Body of pancreas (tissue), 4 donors: ENCODE measurements at regions not wholly inside any gene's neighbourhood (a gene's known extent, or its start where the extent isn't known, plus 50 kb on each side); places are given as distances from the start of the nearest gene placed in this dataset.

Source experiments
- ATAC-seq: fragments of 150-250 bp; one replicate; pipeline ENCODE4 v1.9.1; 2016
- DNase-seq, 4 donors: peaks; one replicate each; pipeline ENCODE4 v3.0.0-alpha.2; 2019
- H3K27ac ChIP-seq, 4 donors: fragments of 200-600 bp; sonication (generic); 1 replicate in 3 of 4; 2 replicates in 1 of 4; pipeline versions ENCODE4 v1.5.1 to v1.6.1; 2016 to 2019; ENCODE audit warnings: mild to moderate bottlenecking in 1 of 4, mixed read lengths in 1 of 4, moderate library complexity in 1 of 4
- H3K27me3 ChIP-seq, 2 donors: fragments of 200-600 bp; sonication (generic); one replicate each; pipeline ENCODE4 v1.6.0; 2016; ENCODE audit warnings: mild to moderate bottlenecking in 1 of 2
- H3K36me3 ChIP-seq, 2 donors: fragments of 200-600 bp; sonication (generic); replicated peaks in 1 of 2; 2 replicates each; pipeline ENCODE4 v1.5.1; 2016; ENCODE audit warnings: low read depth in 2 of 2; ENCODE audit not compliant: insufficient read depth in 1 of 2
- H3K4me1 ChIP-seq: fragments of 200-600 bp; sonication (generic); one replicate; pipeline ENCODE4 v1.6.0; 2016
- H3K4me3 ChIP-seq, 2 donors: fragments of 200-600 bp; sonication (generic); 1 replicate in 1 of 2; 2 replicates in 1 of 2; pipeline ENCODE4 v1.5.1; 2016 to 2019
- H3K9me3 ChIP-seq, 3 donors: fragments of 200-600 bp; sonication (generic); 1 replicate in 2 of 3; 2 replicates in 1 of 3; pipeline ENCODE4 v1.5.1; 2016
- CTCF ChIP-seq, 7 experiments: fragments of 450-650 bp in 4 of 7; fragments of 200-600 bp in 3 of 7; sonication (generic) in 3 of 7; IDR thresholded peaks; one replicate each; pipeline ENCODE4 v1.5.1; 2016 to 2019; ENCODE audit warnings: antibody characterized with exemption in 7 of 7
- POLR2A ChIP-seq, 3 donors: fragments of 450-650 bp; IDR thresholded peaks; one replicate each; pipeline ENCODE4 v1.6.1; 2016; ENCODE audit warnings: antibody characterized with exemption in 3 of 3, mild to moderate bottlenecking in 2 of 3
- WGBS, 2 donors: methylation state at CpG; one replicate each; pipeline ENCODE4 v1.1.5; 2017; 5-methylcytosine and 5-hydroxymethylcytosine counted together
- intact Hi-C: fragments of 100-400 bp; cut with DNase I; formaldehyde crosslinking; loops from one replicate; pipeline ENCODE4 v1.15.1; 2023

GRCh38 chr12:110992909-110993308, 72.5 kb upstream of the MYL2 start:
- intact Hi-C loops: no loop called here
- Histone ChIP-seq H3K4me3 (no peak overlapping the region), H3K4me1 (no peaks in the 10 kb centered on the region)

GRCh38 chr12:110983811-110984210, 63.4 kb upstream of the MYL2 start:
- H3K27me3 ChIP-seq: no peaks in the 10 kb centered on the region
- H3K4me3 ChIP-seq: no peak overlapping the region
- H3K9me3 ChIP-seq: no peaks in the 10 kb centered on the region
- H3K4me1 ChIP-seq: no peaks in the 10 kb centered on the region
- TF ChIP-seq POLR2A (IDR thresholded peaks at IDR 0.05): no peak
- TF ChIP-seq CTCF (IDR thresholded peaks at IDR 0.05): no peak
- WGBS, 2 donors: 37 to 40% methylated on average over 7 of the region's 7 CpGs
- H3K27ac ChIP-seq: no peak overlapping the region
- ATAC-seq: no peak
- intact Hi-C loops: no loop called here
- DNase-seq: no peak
- H3K36me3 ChIP-seq: no peaks in the 10 kb centered on the region

More at GRCh38 chr12:110992909-110993308, 72.5 kb upstream of the MYL2 start:
- DNase-seq (no peak), ATAC-seq (no peak)
- H3K9me3 ChIP-seq: peaks cover 0 to 4% (median 0%) of the 10 kb centered on the region in 3 donors
- WGBS, 2 donors: 10 to 11% methylated on average over 4 of the region's 4 CpGs
- no peak overlapping the region for H3K27ac ChIP-seq
- no peaks in the 10 kb centered on the region for H3K36me3 ChIP-seq
- no peaks in the 10 kb centered on the region for H3K27me3 ChIP-seq
- TF ChIP-seq POLR2A (IDR thresholded peaks at IDR 0.05): no peak
- no peak for TF ChIP-seq CTCF (IDR thresholded peaks at IDR 0.05)

- WGBS, 2 donors: 56 to 57% methylated on average over 3 of the region's 3 CpGs
Measured at GRCh38 chr12:110972866-110973265, 52.5 kb upstream of the MYL2 start.

GRCh38 chr12:110971936-110972335, 51.6 kb upstream of the MYL2 start:
- Histone ChIP-seq H3K9me3 (no peaks in the 10 kb centered on the region), H3K4me3 (no peak overlapping the region), H3K27ac (no peak overlapping the region), H3K27me3 (no peaks in the 10 kb centered on the region), H3K36me3 (no peaks in the 10 kb centered on the region), H3K4me1 (no peaks in the 10 kb centered on the region)
- intact Hi-C loops: no loop called here
- ATAC-seq (no peak), DNase-seq (no peak)
- 55 to 67% methylated on average over 12 of the region's 12 CpGs for whole genome bisulfite sequencing, 2 donors
- TF ChIP-seq POLR2A (IDR thresholded peaks at IDR 0.05) (no peak), CTCF (IDR thresholded peaks at IDR 0.05) (no peak)

More at GRCh38 chr12:110972866-110973265, 52.5 kb upstream of the MYL2 start:
- H3K27ac ChIP-seq: no peak overlapping the region
- H3K4me1 ChIP-seq: no peaks in the 10 kb centered on the region
- no peaks in the 10 kb centered on the region for H3K9me3 ChIP-seq
- DNase-seq: no peak
- H3K27me3 ChIP-seq: no peaks in the 10 kb centered on the region
- no peak overlapping the region for H3K4me3 ChIP-seq
- TF ChIP-seq CTCF (IDR thresholded peaks at IDR 0.05) (no peak), POLR2A (IDR thresholded peaks at IDR 0.05) (no peak)
- no peak for ATAC-seq
- intact Hi-C loops: no loop called here
- H3K36me3 ChIP-seq: no peaks in the 10 kb centered on the region

GRCh38 chr12:110971189-110971920, 51.0 kb upstream of the MYL2 start:
- H3K9me3 ChIP-seq: no peaks in the 10 kb centered on the region
- TF ChIP-seq POLR2A (IDR thresholded peaks at IDR 0.05) (no peak), CTCF (IDR thresholded peaks at IDR 0.05) (no peak)
- no peaks in the 10 kb centered on the region for H3K36me3 ChIP-seq
- WGBS, 2 donors: 62 to 78% methylated on average over 1 of the region's 1 CpG
- no peaks in the 10 kb centered on the region for H3K4me1 ChIP-seq
- H3K27me3 ChIP-seq: no peaks in the 10 kb centered on the region
- DNase-seq (no peak), ATAC-seq (no peak)
- intact Hi-C loops: no loop called here
- no peak overlapping the region for H3K27ac ChIP-seq
- no peak overlapping the region for H3K4me3 ChIP-seq
